ENCODE measurements at regions not wholly inside any gene's neighbourhood (a gene's known extent, or its start where the extent isn't known, plus 50 kb on each side); places are given as distances from the start of the nearest gene placed in this dataset.

DNA sequence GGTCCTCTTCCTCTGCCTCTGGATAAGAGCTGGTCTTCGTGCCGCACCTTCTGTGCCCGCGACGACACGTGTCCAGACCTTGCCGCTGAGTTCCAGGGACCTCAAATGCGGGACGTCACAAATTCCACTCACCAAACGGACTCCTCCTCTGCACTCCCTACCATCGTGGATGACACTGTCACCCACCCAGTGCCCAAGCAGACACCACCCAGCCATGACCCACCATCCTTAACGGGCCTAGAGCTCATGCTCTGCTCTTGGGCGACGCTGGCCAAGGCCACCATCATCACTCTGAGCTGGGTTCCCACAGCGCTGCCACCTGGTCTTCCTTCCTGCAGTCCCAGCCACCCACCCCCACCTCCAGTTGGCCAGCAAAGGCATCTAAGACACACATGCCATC lies 96.4 kb upstream of the RPL38 start:
- Histone ChIP-seq H3F3A (ENCODE audit: low read length, unreplicated experiment) (no peaks in the 10 kb centered on the region), H3K9me3 (ENCODE audit: low read length) (no peaks in the 10 kb centered on the region), H3K36me3 (ENCODE audit: low read depth, low read length) (no peaks in the 10 kb centered on the region), H3K4me2 (ENCODE audit: low read length) (no peak overlapping the region), H3K4me1 (ENCODE audit: insufficient read depth, low read length) (no peaks in the 10 kb centered on the region), H3K4me3 (ENCODE audit: low read length) (no peak overlapping the region), H4K20me1 (ENCODE audit: low read length) (no peaks in the 10 kb centered on the region), H3K79me2 (ENCODE audit: low read length) (no peaks in the 10 kb centered on the region), H3K9me2 (replicated peaks; ENCODE audit: low read length) (no peaks in the 10 kb centered on the region), H3K9ac (ENCODE audit: low read length) (no peak overlapping the region), H3K27me3 (ENCODE audit: low read length) (peaks cover 82% of the 10 kb centered on the region), H2AFZ (ENCODE audit: low read length) (no peak overlapping the region), H3K27ac (ENCODE audit: low read length) (no peak overlapping the region)
- no peak for TF ChIP-seq EZH2 (IDR thresholded peaks at IDR 0.05; ENCODE audit: low read length, unreplicated experiment)
- TF ChIP-seq, protein P1, sequence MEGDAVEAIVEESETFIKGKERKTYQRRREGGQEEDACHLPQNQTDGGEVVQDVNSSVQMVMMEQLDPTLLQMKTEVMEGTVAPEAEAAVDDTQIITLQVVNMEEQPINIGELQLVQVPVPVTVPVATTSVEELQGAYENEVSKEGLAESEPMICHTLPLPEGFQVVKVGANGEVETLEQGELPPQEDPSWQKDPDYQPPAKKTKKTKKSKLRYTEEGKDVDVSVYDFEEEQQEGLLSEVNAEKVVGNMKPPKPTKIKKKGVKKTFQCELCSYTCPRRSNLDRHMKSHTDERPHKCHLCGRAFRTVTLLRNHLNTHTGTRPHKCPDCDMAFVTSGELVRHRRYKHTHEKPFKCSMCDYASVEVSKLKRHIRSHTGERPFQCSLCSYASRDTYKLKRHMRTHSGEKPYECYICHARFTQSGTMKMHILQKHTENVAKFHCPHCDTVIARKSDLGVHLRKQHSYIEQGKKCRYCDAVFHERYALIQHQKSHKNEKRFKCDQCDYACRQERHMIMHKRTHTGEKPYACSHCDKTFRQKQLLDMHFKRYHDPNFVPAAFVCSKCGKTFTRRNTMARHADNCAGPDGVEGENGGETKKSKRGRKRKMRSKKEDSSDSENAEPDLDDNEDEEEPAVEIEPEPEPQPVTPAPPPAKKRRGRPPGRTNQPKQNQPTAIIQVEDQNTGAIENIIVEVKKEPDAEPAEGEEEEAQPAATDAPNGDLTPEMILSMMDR (conservative IDR thresholded peaks at IDR 0.05; ENCODE audit: low read depth, low read length), result no peak
- no peak for TF ChIP-seq EZH2phosphoT487 (IDR thresholded peaks at IDR 0.05; ENCODE audit: borderline replicate concordance, low read length)
- ChIA-PET POLR2A (ENCODE audit: unreplicated experiment) (no interaction called here), CTCF (no interaction called here)
- intact Hi-C loops (cut with micrococcal nuclease), result no loop called here
- no TSS peak for BruUV-seq (replicated peaks)
- no peak for DNase-seq
- no peak for ATAC-seq

DNA sequence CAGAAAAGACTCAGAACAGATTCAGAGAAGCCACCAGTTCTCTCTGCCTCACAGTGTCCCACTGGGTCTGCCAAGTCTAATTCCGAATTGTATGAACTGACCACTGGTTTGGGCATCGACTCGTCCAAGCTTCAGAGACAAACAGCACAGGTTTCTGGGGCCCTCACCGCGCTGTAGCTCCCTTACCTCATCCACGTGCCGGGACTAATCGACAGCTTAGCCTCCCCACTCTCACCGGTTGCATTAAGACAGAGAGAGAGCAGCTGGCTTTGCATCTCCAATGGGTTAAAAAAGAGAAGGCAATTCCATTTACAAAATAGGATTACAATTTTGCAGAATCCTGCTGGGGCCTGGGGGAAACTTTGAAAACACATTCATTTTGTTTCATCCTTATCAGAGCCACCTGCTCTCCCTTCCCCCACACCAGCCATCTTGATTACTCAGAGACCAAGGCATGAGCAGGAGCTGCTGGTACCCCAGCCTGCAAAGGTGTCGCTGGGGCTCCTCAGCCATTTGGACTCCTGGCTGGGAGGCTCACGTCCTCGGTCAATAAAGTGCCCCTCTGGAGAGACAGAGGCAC lies 95.3 kb upstream of the RPL38 start:
- no TSS peak for BruUV-seq (replicated peaks)
- no peaks in the 10 kb centered on the region for H3K79me2 ChIP-seq (ENCODE audit: low read length)
- H3K27ac ChIP-seq (ENCODE audit: low read length), result no peak overlapping the region
- H3K4me1 ChIP-seq (ENCODE audit: insufficient read depth, low read length), result no peaks in the 10 kb centered on the region
- POLR2A ChIA-PET (ENCODE audit: unreplicated experiment), result no interaction called here
- no peak overlapping the region for H3K4me3 ChIP-seq (ENCODE audit: low read length)
- no peak overlapping the region for H3K9ac ChIP-seq (ENCODE audit: low read length)
- no peak overlapping the region for H3K4me2 ChIP-seq (ENCODE audit: low read length)
- no peak for DNase-seq
- no peaks in the 10 kb centered on the region for H3K36me3 ChIP-seq (ENCODE audit: low read depth, low read length)
- H3K27me3 ChIP-seq (ENCODE audit: low read length), result peaks cover 77% of the 10 kb centered on the region
- intact Hi-C loops (cut with micrococcal nuclease), result no loop called here
- TF ChIP-seq EZH2phosphoT487 (IDR thresholded peaks at IDR 0.05; ENCODE audit: borderline replicate concordance, low read length) (no peak), EZH2 (IDR thresholded peaks at IDR 0.05; ENCODE audit: low read length, unreplicated experiment) (no peak)
- TF ChIP-seq, protein P1 (conservative IDR thresholded peaks at IDR 0.05; ENCODE audit: low read depth, low read length), result no peak
- H3F3A ChIP-seq (ENCODE audit: low read length, unreplicated experiment), result no peaks in the 10 kb centered on the region
- CTCF ChIA-PET, result no interaction called here
- no peak for ATAC-seq
- H3K9me2 ChIP-seq (replicated peaks; ENCODE audit: low read length), result no peaks in the 10 kb centered on the region
- H4K20me1 ChIP-seq (ENCODE audit: low read length), result no peaks in the 10 kb centered on the region
- no peak overlapping the region for H2AFZ ChIP-seq (ENCODE audit: low read length)
- no peaks in the 10 kb centered on the region for H3K9me3 ChIP-seq (ENCODE audit: low read length)

DNA sequence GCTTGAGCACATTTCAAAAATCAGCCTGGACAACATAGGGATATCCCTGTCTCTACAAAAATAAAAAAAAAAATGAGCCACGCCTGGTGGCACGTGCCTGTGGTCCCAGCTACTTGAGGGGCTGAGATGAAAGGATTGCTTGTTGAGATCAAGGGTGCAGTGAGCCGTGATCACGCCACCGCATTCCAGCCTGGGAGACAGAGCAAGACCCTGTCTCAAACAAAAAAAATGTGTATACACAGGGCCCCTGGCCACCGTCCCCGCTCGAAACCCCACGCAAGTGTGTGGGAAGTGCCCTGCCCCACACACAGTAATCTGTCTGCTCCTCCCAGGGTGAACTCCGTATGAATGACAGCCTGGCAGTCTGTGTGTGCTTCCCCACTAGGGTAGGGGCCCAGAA lies 93.0 kb upstream of the RPL38 start:
- BruUV-seq (replicated peaks), result no TSS peak
- intact Hi-C loops (cut with micrococcal nuclease), result no loop called here
- no peak overlapping the region for H2AFZ ChIP-seq (ENCODE audit: low read length)
- no peak overlapping the region for H3K4me3 ChIP-seq (ENCODE audit: low read length)
- CTCF ChIA-PET, result no interaction called here
- DNase-seq, result no peak
- H3K4me1 ChIP-seq (ENCODE audit: insufficient read depth, low read length), result no peaks in the 10 kb centered on the region
- H4K20me1 ChIP-seq (ENCODE audit: low read length), result no peaks in the 10 kb centered on the region
- H3K79me2 ChIP-seq (ENCODE audit: low read length), result no peaks in the 10 kb centered on the region
- no peaks in the 10 kb centered on the region for H3F3A ChIP-seq (ENCODE audit: low read length, unreplicated experiment)
- POLR2A ChIA-PET (ENCODE audit: unreplicated experiment), result no interaction called here
- peaks cover 71% of the 10 kb centered on the region for H3K27me3 ChIP-seq (ENCODE audit: low read length)
- no peaks in the 10 kb centered on the region for H3K9me3 ChIP-seq (ENCODE audit: low read length)
- H3K27ac ChIP-seq (ENCODE audit: low read length), result no peak overlapping the region
- no peak for ATAC-seq
- TF ChIP-seq EZH2phosphoT487 (IDR thresholded peaks at IDR 0.05; ENCODE audit: borderline replicate concordance, low read length), result no peak
- no peaks in the 10 kb centered on the region for H3K36me3 ChIP-seq (ENCODE audit: low read depth, low read length)
- H3K4me2 ChIP-seq (ENCODE audit: low read length), result no peak overlapping the region
- H3K9me2 ChIP-seq (replicated peaks; ENCODE audit: low read length), result no peaks in the 10 kb centered on the region
- H3K9ac ChIP-seq (ENCODE audit: low read length), result no peak overlapping the region

Measured in PC-3 (cell line).